Activated CD4-positive, alpha-beta T cell treated with anti-CD3 and anti-CD28 coated beads, Interleukin-2, amount 50 U/mL, for 16 hours (primary cell): ENCODE measurements at regions not wholly inside any gene's neighbourhood (a gene's known extent, or its start where the extent isn't known, plus 50 kb on each side); places are given as distances from the start of the nearest gene placed in this dataset.

ENCODE experiments used
- DNase-seq: peaks from one replicate; pipeline ENCODE4 v3.0.0-alpha.2; 2020

- no peak for DNase-seq
Measured at GRCh38 chr21:38659936-38660332, 145.8 kb upstream of the ETS2 start.

GRCh38 chr21:38660333-38661196, 145.2 kb upstream of the ETS2 start:
- no peak for DNase-seq

- peak; percentile 12 for DNase-seq
Measured at GRCh38 chr21:38661197-38661871, 144.4 kb upstream of the ETS2 start.

- no peak for DNase-seq
Measured at GRCh38 chr21:38661889-38662568, 143.7 kb upstream of the ETS2 start.

GRCh38 chr21:38663282-38663681, 142.4 kb upstream of the ETS2 start:
- no peak for DNase-seq

- DNase-seq = no peak
Measured at GRCh38 chr21:38664315-38664714, 141.4 kb upstream of the ETS2 start.

GRCh38 chr21:38664841-38665240, 140.9 kb upstream of the ETS2 start:
- no peak for DNase-seq

GRCh38 chr21:38667291-38667870, 138.3 kb upstream of the ETS2 start:
- DNase-seq = no peak

- no peak for DNase-seq
Measured at GRCh38 chr21:38668067-38668466, 137.7 kb upstream of the ETS2 start.

GRCh38 chr21:38668541-38668940, 137.2 kb upstream of the ETS2 start:
- no peak for DNase-seq

- peak; percentile 13 for DNase-seq
Measured at GRCh38 chr21:38669186-38669585, 136.5 kb upstream of the ETS2 start.

GRCh38 chr21:38670861-38671260, 134.9 kb upstream of the ETS2 start:
- no peak for DNase-seq

- DNase-seq = no peak
Measured at GRCh38 chr21:38671773-38672172, 134.0 kb upstream of the ETS2 start.

- no peak for DNase-seq
Measured at GRCh38 chr21:38675182-38675824, 130.4 kb upstream of the ETS2 start.

- no peak for DNase-seq
Measured at GRCh38 chr21:38678827-38679226, 126.9 kb upstream of the ETS2 start.

GRCh38 chr21:38679534-38679933, 126.2 kb upstream of the ETS2 start:
- no peak for DNase-seq

GRCh38 chr21:38680401-38680800, 125.3 kb upstream of the ETS2 start:
- DNase-seq = no peak

GRCh38 chr21:38683222-38683621, 122.5 kb upstream of the ETS2 start:
- DNase-seq = no peak

- no peak for DNase-seq
Measured at GRCh38 chr21:38688068-38688467, 117.7 kb upstream of the ETS2 start.

GRCh38 chr21:38691631-38692030, 114.1 kb upstream of the ETS2 start:
- no peak for DNase-seq

GRCh38 chr21:38696579-38696978, 109.2 kb upstream of the ETS2 start:
- DNase-seq = no peak

GRCh38 chr21:38699048-38699447, 106.7 kb upstream of the ETS2 start:
- no peak for DNase-seq

GRCh38 chr21:38702196-38702595, 103.5 kb upstream of the ETS2 start:
- DNase-seq = no peak
